HCT116 (cell line): ENCODE measurements at regions not wholly inside any gene's neighbourhood (a gene's known extent, or its start where the extent isn't known, plus 50 kb on each side); places are given as distances from the start of the nearest gene placed in this dataset.

Experiments
- ATAC-seq: fragments of 200-7000 bp; cut with Tn5 transposase; 2 replicates; pipeline ENCODE4 v1.9.1; 2020; ENCODE audit warnings: mild to moderate bottlenecking, moderate library complexity
- BruUV-seq: library from RNA; stranded (reverse); fragments of 400-500 nt; replicated peaks from 2 replicates; lab custom pipeline; 2021; lab: Mats Ljungman, UMichigan
- CTCF ChIA-PET: fragments of 300-600 bp; sonication (Branson Sonifier 250); formaldehyde crosslinking; loops from one replicate; lab custom pipeline; 2021; ENCODE audit warnings: antibody characterized with exemption; lab: Charles Lee
- POLR2A ChIA-PET: fragments of 300-600, 350-600 bp; sonication (Branson Sonifier 250); formaldehyde crosslinking; loops from one replicate; lab custom pipeline; 2021; ENCODE audit warnings: antibody characterized with exemption; lab: Charles Lee
- RAD21 ChIA-PET, 2 experiments: fragments of 300-600 bp; sonication (Branson Sonifier 250); formaldehyde crosslinking; loops; one replicate each; lab custom pipeline; 2023; ENCODE audit warnings: low total read pairs in 2 of 2; ENCODE audit not compliant: uncharacterized antibody in 2 of 2, unreplicated experiment in 2 of 2, low non-redundant PET in 1 of 2; lab: Charles Lee
- DNase-seq: peaks from one replicate; pipeline ENCODE4 v3.0.0-alpha.2; 2010; ENCODE audit warnings: low read depth, low spot score
- H2AFZ ChIP-seq: fragments of 200-600 bp; shearing (Covaris generic), sonication (generic); 2 replicates; pipeline ENCODE4 v1.6.1; 2017; ENCODE audit warnings: low read depth, mixed run types, mixed read lengths, antibody characterized with exemption, low read length; ENCODE audit not compliant: poor library complexity, severe bottlenecking
- H3K27ac ChIP-seq: 2 replicates; pipeline ENCODE4 v1.5.1; 2012; ENCODE audit warnings: low read depth, low read length
- H3K27me3 ChIP-seq: fragments of 200-600 bp; sonication (generic); 2 replicates; pipeline ENCODE4 v1.6.1; 2016; ENCODE audit warnings: mixed run types, low read length, mixed read lengths; ENCODE audit not compliant: insufficient read depth
- H3K36me3 ChIP-seq, 2 experiments: fragments of 200-500 bp in 1 of 2; fragments of 200-600 bp in 1 of 2; sonication (Bioruptor generic) in 1 of 2; sonication (generic) in 1 of 2; 2 replicates each; pipeline versions ENCODE4 v1.5.1 to v1.6.1; 2014 to 2016; ENCODE audit warnings: low read length in 2 of 2, inconsistent platforms in 1 of 2, mixed read lengths in 1 of 2, mixed run types in 1 of 2; ENCODE audit not compliant: insufficient read depth in 2 of 2, control insufficient read depth in 1 of 2
- H3K4me1 ChIP-seq, 2 experiments: fragments of 200-600 bp in 1 of 2; sonication (generic) in 1 of 2; 2 replicates each; pipeline versions ENCODE4 v1.5.1 to v1.6.1; 2012 to 2017; ENCODE audit warnings: low read length in 2 of 2, inconsistent platforms in 1 of 2, mild to moderate bottlenecking in 1 of 2, mixed read lengths in 1 of 2, mixed run types in 1 of 2, moderate library complexity in 1 of 2; ENCODE audit not compliant: insufficient read depth in 2 of 2, control insufficient read depth in 1 of 2
- H3K4me2 ChIP-seq: fragments of 200-600 bp; sonication (generic); 2 replicates; pipeline ENCODE4 v1.6.1; 2017; ENCODE audit warnings: mixed run types, low read length, mixed read lengths
- H3K4me3 ChIP-seq, 2 experiments: fragments of 200-600 bp in 1 of 2; sonication (generic) in 1 of 2; replicated peaks in 1 of 2; 2 replicates each; pipeline ENCODE4 v1.5.1; 2011 to 2016; ENCODE audit warnings: low read length in 2 of 2, control low read depth in 1 of 2, low read depth in 1 of 2, mild to moderate bottlenecking in 1 of 2, mixed read lengths in 1 of 2, mixed run types in 1 of 2
- H3K79me2 ChIP-seq: fragments of 200-600 bp; sonication (generic); 2 replicates; pipeline ENCODE4 v1.6.1; 2017; ENCODE audit warnings: mild to moderate bottlenecking, mixed run types, low read length, moderate library complexity, mixed read lengths; ENCODE audit not compliant: insufficient read depth
- H3K9ac ChIP-seq: fragments of 200-600 bp; sonication (generic); 2 replicates; pipeline ENCODE4 v1.6.1; 2016; ENCODE audit warnings: low read length, mixed read lengths
- H3K9me2 ChIP-seq: fragments of 200-600 bp; sonication (generic), shearing (Covaris generic); 2 replicates; pipeline ENCODE4 v1.6.1; 2017; ENCODE audit warnings: mixed run types, mild to moderate bottlenecking, moderate library complexity; ENCODE audit not compliant: insufficient read depth
- H3K9me3 ChIP-seq, 2 experiments: fragments of 200-500 bp in 1 of 2; fragments of 200-600 bp in 1 of 2; sonication (Bioruptor generic) in 1 of 2; sonication (generic) in 1 of 2; 2 replicates each; pipeline ENCODE4 v1.6.1; 2014 to 2017; ENCODE audit warnings: low read length in 2 of 2, mixed read lengths in 2 of 2, inconsistent platforms in 1 of 2, low read depth in 1 of 2, mild to moderate bottlenecking in 1 of 2, mixed run types in 1 of 2, moderate library complexity in 1 of 2; ENCODE audit not compliant: control insufficient read depth in 1 of 2, insufficient read depth in 1 of 2
- H4K20me1 ChIP-seq: fragments of 200-600 bp; sonication (generic), shearing (Covaris generic); 2 replicates; pipeline ENCODE4 v1.6.1; 2017; ENCODE audit warnings: mixed run types, mild to moderate bottlenecking, moderate library complexity; ENCODE audit not compliant: insufficient read depth
- CBX3 ChIP-seq: IDR thresholded peaks from 2 replicates; pipeline ENCODE4 v1.6.1; 2012; ENCODE audit warnings: low read depth
- CEBPB ChIP-seq: IDR thresholded peaks from 2 replicates; pipeline ENCODE4 v1.6.1; 2012; ENCODE audit warnings: low read depth
- CTCF ChIP-seq, 3 experiments: fragments of 200-600 bp in 1 of 3; sonication (generic) in 1 of 3; IDR thresholded peaks in 2 of 3; conservative IDR thresholded peaks in 1 of 3; 2 replicates each; pipeline ENCODE4 v1.5.1; 2012 to 2017; ENCODE audit warnings: low read depth in 2 of 3, low read length in 2 of 3, antibody characterized with exemption in 1 of 3, borderline replicate concordance in 1 of 3, control low read depth in 1 of 3, mild to moderate bottlenecking in 1 of 3, mixed read lengths in 1 of 3, mixed run types in 1 of 3, moderate library complexity in 1 of 3; ENCODE audit not compliant: insufficient read depth in 1 of 3
- EGR1 ChIP-seq: IDR thresholded peaks from 2 replicates; pipeline ENCODE4 v1.6.1; 2012; ENCODE audit warnings: low read depth
- EZH2 ChIP-seq: fragments of 200-600 bp; sonication (generic); IDR thresholded peaks from 2 replicates; pipeline ENCODE4 v1.6.1; 2017; ENCODE audit warnings: antibody characterized with exemption, mixed run types
- POLR2A ChIP-seq: IDR thresholded peaks from 2 replicates; pipeline ENCODE4 v1.7.0; 2011; ENCODE audit warnings: borderline replicate concordance; ENCODE audit not compliant: insufficient read depth, insufficient read length; ENCODE audit errors: extremely low read depth
- POLR2AphosphoS5 ChIP-seq: IDR thresholded peaks from 2 replicates; pipeline ENCODE4 v1.6.1; 2011; ENCODE audit warnings: mild to moderate bottlenecking, low read depth, low read length, moderate library complexity
- RAD21 ChIP-seq: IDR thresholded peaks from 2 replicates; pipeline ENCODE4 v1.6.1; 2012; ENCODE audit warnings: low read depth, mild to moderate bottlenecking
- SP1 ChIP-seq: IDR thresholded peaks from 2 replicates; pipeline ENCODE4 v1.6.1; 2012; ENCODE audit warnings: low read depth
- SRF ChIP-seq: IDR thresholded peaks from 2 replicates; pipeline ENCODE4 v1.6.1; 2012; ENCODE audit warnings: low read depth
- TCF7L2 ChIP-seq: IDR thresholded peaks from 2 replicates; pipeline ENCODE4 v1.7.0; 2011; ENCODE audit warnings: borderline replicate concordance, inconsistent platforms; ENCODE audit not compliant: insufficient read depth, insufficient read length; ENCODE audit errors: extremely low read depth
- YY1 ChIP-seq: IDR thresholded peaks from 2 replicates; pipeline ENCODE4 v1.6.1; 2011; ENCODE audit warnings: low read length, low read depth, moderate library complexity, mild to moderate bottlenecking; ENCODE audit not compliant: insufficient replicate concordance; ENCODE audit errors: extremely low read depth
- ZBTB33 ChIP-seq: IDR thresholded peaks from 2 replicates; pipeline ENCODE4 v1.6.1; 2011; ENCODE audit warnings: mild to moderate bottlenecking, low read length, moderate library complexity; ENCODE audit not compliant: insufficient replicate concordance; ENCODE audit errors: extremely low read depth
- ZFX ChIP-seq: fragments of 450-650 bp; IDR thresholded peaks from 2 replicates; pipeline ENCODE4 v1.6.1; 2017
- ZNF274 ChIP-seq: fragments of 200-500 bp; sonication (Bioruptor generic); IDR thresholded peaks from 2 replicates; pipeline ENCODE4 v1.6.1; 2014; ENCODE audit warnings: mild to moderate bottlenecking, low read depth, low read length, inconsistent platforms
- intact Hi-C: fragments of 100-400 bp; cut with micrococcal nuclease; formaldehyde crosslinking; loops from 2 replicates; pipeline ENCODE4 v1.10.0; 2022

- RAD21 ChIA-PET, result no interaction called here
- no peak for ATAC-seq
- BruUV-seq, result no TSS peak
- Histone ChIP-seq H3K36me3 (no peaks in the 10 kb centered on the region), H3K9ac (no peak overlapping the region), H3K4me3 (no peak overlapping the region), H3K9me3 (no peaks in the 10 kb centered on the region), H3K27me3 (no peaks in the 10 kb centered on the region), H3K9me2 (no peaks in the 10 kb centered on the region), H3K4me1 (no peaks in the 10 kb centered on the region), H2AFZ (no peak overlapping the region), H3K27ac (no peak overlapping the region), H3K4me2 (no peak overlapping the region), H4K20me1 (no peaks in the 10 kb centered on the region), H3K79me2 (no peaks in the 10 kb centered on the region)
- DNase-seq, result no peak
- TF ChIP-seq ZNF274, result no peak
- no peak for TF ChIP-seq EGR1
- POLR2A ChIA-PET, result no interaction called here
- intact Hi-C loops, result no loop called here
- CTCF ChIA-PET, result no interaction called here
These were observed 328.0 kb downstream of the THBS2 start for GRCh38 chr6:168925671-168926070.

GRCh38 chr6:168923171-168923570, 330.5 kb downstream of the THBS2 start:
- no TSS peak for BruUV-seq
- no peak overlapping the region for H3K4me3 ChIP-seq
- POLR2A ChIA-PET, result no interaction called here
- no peaks in the 10 kb centered on the region for H3K27me3 ChIP-seq
- no peak overlapping the region for H3K9ac ChIP-seq
- H3K79me2 ChIP-seq, result no peaks in the 10 kb centered on the region
- CTCF ChIA-PET, result no interaction called here
- DNase-seq (no peak), ATAC-seq (no peak)
- no peaks in the 10 kb centered on the region for H3K9me3 ChIP-seq
- H3K4me1 ChIP-seq, result no peaks in the 10 kb centered on the region
- H2AFZ ChIP-seq, result no peak overlapping the region
- RAD21 ChIA-PET, result no interaction called here
- H3K36me3 ChIP-seq, result no peaks in the 10 kb centered on the region
- no peaks in the 10 kb centered on the region for H3K9me2 ChIP-seq
- no peak overlapping the region for H3K4me2 ChIP-seq
- H3K27ac ChIP-seq, result no peak overlapping the region
- no peaks in the 10 kb centered on the region for H4K20me1 ChIP-seq
- TF ChIP-seq YY1 (no peak), CTCF (IDR thresholded peaks at IDR 0.05 in 2 of 3, conservative IDR thresholded peaks at IDR 0.05 in 1 of 3; ENCODE audit: borderline replicate concordance in 1 of 3, insufficient read depth in 1 of 3, low read depth in 2 of 3, low read length in 2 of 3) (no peak), ZFX (no peak), POLR2AphosphoS5 (no peak), EGR1 (no peak), CEBPB (no peak), SP1 (no peak), ZBTB33 (no peak), TCF7L2 (no peak), CBX3 (no peak), RAD21 (no peak), SRF (no peak), EZH2 (no peak), POLR2A (no peak)
- TF ChIP-seq, all 23 proteins: peak for 0
- intact Hi-C loops, result no loop called here
